Lower leg skin (tissue), 3 donors: ENCODE measurements at regions not wholly inside any gene's neighbourhood (a gene's known extent, or its start where the extent isn't known, plus 50 kb on each side); places are given as distances from the start of the nearest gene placed in this dataset.

ENCODE experiments used
- CTCF ChIP-seq, 3 donors: fragments of 450-650 bp; IDR thresholded peaks; one replicate each; pipeline ENCODE4 v1.5.1; 2016; ENCODE audit warnings: antibody characterized with exemption in 3 of 3, mild to moderate bottlenecking in 3 of 3, moderate library complexity in 2 of 3
- POLR2A ChIP-seq, 2 donors: fragments of 450-650 bp; IDR thresholded peaks; one replicate each; pipeline ENCODE4 v1.6.1; 2016 to 2017; ENCODE audit warnings: antibody characterized with exemption in 2 of 2, mild to moderate bottlenecking in 1 of 2, moderate library complexity in 1 of 2

GRCh38 chr4:18081708-18082107, 60.2 kb upstream of the LCORL start:
- TF ChIP-seq CTCF (IDR thresholded peaks at IDR 0.05) = no peak
- TF ChIP-seq POLR2A (IDR thresholded peaks at IDR 0.05) = no peak
